ENCODE measurements at regions not wholly inside any gene's neighbourhood (a gene's known extent, or its start where the extent isn't known, plus 50 kb on each side); places are given as distances from the start of the nearest gene placed in this dataset.

DNA sequence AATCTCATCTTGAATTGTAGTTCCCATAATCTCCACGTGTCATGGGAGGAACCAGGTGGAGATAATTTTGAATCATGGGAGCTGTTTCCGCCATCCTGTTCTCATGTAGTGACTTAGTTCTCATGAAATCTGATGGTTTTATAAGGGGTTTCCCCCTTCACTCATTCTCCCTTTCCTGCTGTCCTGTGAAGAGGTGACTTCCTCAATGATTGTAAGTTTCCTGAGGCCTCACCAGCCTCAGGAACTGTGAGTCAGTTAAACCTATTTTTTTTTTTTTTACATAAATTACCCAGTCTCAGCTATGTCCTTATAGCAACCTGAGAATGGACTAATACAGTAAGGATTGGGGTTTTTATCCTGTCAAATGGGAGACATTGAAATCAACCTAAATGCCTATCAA lies 328.3 kb downstream of the TBC1D32 start:
- TF ChIP-seq POLR2A (IDR thresholded peaks at IDR 0.05) = no peak
- TF ChIP-seq, protein P1, sequence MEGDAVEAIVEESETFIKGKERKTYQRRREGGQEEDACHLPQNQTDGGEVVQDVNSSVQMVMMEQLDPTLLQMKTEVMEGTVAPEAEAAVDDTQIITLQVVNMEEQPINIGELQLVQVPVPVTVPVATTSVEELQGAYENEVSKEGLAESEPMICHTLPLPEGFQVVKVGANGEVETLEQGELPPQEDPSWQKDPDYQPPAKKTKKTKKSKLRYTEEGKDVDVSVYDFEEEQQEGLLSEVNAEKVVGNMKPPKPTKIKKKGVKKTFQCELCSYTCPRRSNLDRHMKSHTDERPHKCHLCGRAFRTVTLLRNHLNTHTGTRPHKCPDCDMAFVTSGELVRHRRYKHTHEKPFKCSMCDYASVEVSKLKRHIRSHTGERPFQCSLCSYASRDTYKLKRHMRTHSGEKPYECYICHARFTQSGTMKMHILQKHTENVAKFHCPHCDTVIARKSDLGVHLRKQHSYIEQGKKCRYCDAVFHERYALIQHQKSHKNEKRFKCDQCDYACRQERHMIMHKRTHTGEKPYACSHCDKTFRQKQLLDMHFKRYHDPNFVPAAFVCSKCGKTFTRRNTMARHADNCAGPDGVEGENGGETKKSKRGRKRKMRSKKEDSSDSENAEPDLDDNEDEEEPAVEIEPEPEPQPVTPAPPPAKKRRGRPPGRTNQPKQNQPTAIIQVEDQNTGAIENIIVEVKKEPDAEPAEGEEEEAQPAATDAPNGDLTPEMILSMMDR (IDR thresholded peaks at IDR 0.05) = no peak

Measured in lower leg skin (tissue), 3 donors.